ENCODE measurements at regions not wholly inside any gene's neighbourhood (a gene's known extent, or its start where the extent isn't known, plus 50 kb on each side); places are given as distances from the start of the nearest gene placed in this dataset.

DNA sequence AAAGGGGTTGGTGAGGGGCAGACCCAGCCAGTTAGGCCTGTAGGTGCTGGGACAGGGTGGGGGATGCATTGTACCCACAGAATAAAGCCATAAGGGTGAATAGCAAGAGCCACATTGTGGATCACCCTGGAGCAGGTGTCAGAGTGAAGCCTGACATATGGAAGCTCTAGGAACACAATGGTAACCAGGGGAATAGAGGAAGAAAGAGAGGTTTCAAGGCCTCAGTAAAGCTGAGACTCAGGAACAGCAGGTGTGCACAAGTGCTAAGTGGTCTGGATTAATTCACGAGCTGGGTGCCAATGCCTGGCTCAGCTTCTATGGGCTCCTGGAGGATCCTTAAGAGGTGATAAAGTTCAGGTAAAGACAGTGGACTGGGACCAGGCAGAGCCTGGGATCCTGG is 323.7 kb upstream of the CTNNB1 start:
- DNase-seq (ENCODE audit: low spot score) = no peak
- TF ChIP-seq, protein P1, sequence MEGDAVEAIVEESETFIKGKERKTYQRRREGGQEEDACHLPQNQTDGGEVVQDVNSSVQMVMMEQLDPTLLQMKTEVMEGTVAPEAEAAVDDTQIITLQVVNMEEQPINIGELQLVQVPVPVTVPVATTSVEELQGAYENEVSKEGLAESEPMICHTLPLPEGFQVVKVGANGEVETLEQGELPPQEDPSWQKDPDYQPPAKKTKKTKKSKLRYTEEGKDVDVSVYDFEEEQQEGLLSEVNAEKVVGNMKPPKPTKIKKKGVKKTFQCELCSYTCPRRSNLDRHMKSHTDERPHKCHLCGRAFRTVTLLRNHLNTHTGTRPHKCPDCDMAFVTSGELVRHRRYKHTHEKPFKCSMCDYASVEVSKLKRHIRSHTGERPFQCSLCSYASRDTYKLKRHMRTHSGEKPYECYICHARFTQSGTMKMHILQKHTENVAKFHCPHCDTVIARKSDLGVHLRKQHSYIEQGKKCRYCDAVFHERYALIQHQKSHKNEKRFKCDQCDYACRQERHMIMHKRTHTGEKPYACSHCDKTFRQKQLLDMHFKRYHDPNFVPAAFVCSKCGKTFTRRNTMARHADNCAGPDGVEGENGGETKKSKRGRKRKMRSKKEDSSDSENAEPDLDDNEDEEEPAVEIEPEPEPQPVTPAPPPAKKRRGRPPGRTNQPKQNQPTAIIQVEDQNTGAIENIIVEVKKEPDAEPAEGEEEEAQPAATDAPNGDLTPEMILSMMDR (IDR thresholded peaks at IDR 0.05; ENCODE audit: borderline replicate concordance, control extremely low read depth, extremely low read depth, insufficient read depth, missing control alignments) = no peak
- in situ Hi-C loops (cut with MboI; ENCODE audit: low sequenced_read_pairs, unreplicated experiment) = no loop called here

DNA sequence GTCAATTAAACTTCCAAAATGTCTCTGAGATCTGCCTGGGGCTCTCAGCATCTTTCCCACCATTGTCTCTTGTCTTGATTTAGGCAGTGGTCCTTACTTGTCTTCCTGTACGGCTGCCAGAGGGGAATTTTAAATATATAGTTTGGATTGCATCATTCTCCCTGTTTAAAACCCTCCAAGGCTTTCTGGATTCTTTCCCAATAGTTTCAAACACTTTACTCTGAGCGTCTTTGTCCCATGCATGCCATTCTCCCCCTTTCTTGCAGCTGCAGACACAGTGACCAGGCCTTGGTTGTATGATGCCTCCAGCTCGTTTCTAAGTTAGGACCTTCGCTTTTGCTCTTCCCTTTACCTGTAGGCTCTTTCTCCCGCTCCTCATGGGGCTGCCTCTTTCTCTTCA is 323.3 kb upstream of the CTNNB1 start:
- in situ Hi-C loops (cut with MboI; ENCODE audit: low sequenced_read_pairs, unreplicated experiment) = no loop called here
- no peak for DNase-seq (ENCODE audit: low spot score)
- TF ChIP-seq, protein P1 (IDR thresholded peaks at IDR 0.05; ENCODE audit: borderline replicate concordance, control extremely low read depth, extremely low read depth, insufficient read depth, missing control alignments) = no peak

DNA sequence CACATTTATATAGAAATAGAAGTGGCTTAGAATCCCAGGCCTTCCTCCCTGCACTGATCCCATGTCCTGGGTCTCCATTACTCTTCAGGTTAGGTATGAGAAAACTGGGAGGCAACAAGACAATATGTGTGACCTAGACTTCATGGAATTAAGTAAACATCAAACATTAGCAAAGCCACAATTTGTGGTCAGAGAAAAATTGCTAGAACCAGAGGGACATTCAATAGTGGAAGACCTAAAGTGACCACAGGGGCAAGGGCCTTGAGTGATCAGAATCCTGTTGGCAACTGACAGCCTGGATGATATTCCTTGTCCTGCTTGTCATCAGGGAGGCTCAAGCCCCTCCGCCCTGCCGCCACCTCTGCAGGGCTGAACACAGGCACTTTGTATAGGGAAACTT is 322.8 kb upstream of the CTNNB1 start:
- TF ChIP-seq, protein P1 (IDR thresholded peaks at IDR 0.05; ENCODE audit: borderline replicate concordance, control extremely low read depth, extremely low read depth, insufficient read depth, missing control alignments) = no peak
- DNase-seq (ENCODE audit: low spot score) = no peak
- in situ Hi-C loops (cut with MboI; ENCODE audit: low sequenced_read_pairs, unreplicated experiment) = no loop called here

DNA sequence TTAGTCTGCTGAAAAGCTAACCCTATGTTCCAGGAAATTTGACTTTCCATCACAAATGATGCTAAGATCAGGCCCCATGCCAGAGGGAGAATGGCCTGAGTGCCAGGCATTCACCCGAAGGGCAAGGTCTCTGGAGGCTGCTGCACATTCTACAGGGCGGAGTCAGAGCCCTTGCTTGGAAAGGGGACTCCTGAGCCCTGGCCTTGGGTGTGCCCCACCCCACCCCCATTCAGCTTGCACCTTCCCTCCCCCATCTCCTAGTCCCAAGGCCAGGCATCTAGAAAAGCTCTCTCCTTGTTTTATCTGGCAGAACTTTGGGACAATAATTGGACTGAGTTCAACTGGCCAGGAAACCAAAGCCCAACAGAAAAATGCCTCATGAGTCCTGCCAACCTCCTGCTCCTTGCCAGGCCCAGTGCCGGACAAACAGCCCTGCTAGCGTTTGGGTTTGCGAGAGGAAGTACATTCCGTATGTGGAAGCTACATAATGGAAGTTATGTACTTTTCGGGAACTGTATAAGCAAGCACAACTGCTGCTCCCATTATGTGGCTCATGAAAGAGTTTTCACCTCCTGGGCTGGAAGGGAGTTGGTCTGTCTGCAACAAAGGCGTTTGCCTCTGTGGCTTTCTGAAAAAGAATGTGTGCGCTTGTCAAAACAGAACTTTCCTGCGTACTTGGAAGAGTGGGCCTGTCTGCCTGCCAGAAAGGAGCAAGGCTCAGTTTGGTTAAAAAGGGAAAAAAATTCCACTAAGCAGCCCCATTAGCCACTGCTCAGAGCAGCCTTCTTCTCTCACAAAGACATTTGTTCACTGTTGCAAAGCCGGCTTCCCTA is 321.5 kb upstream of the CTNNB1 start:
- DNase-seq (ENCODE audit: low spot score) = no peak
- TF ChIP-seq, protein P1 (IDR thresholded peaks at IDR 0.05; ENCODE audit: borderline replicate concordance, control extremely low read depth, extremely low read depth, insufficient read depth, missing control alignments) = no peak
- in situ Hi-C loops (cut with MboI; ENCODE audit: low sequenced_read_pairs, unreplicated experiment) = no loop called here

DNA sequence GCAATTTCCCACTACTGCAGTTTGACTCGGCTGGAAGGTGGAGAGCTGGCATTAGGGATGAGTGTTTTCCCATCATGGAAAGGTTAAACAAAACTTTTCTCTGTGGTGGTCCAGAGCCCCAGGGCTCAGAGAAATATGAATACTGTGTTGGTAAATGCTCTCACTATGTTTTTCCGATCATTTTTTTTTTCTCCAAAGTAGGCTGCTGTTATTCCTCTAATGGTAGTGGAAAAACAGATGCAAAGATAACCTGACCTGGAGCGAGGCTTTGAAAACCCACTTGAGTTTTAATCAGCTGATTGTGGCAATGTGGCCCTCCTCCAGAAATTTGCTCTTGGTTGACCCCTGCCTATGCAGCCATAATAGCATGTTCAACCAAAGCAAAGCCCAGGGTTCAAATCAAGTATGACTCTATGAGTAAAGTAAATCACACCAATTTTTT is 320.8 kb upstream of the CTNNB1 start:
- TF ChIP-seq, protein P1 (IDR thresholded peaks at IDR 0.05; ENCODE audit: borderline replicate concordance, control extremely low read depth, extremely low read depth, insufficient read depth, missing control alignments) = no peak
- DNase-seq (ENCODE audit: low spot score) = no peak
- in situ Hi-C loops (cut with MboI; ENCODE audit: low sequenced_read_pairs, unreplicated experiment) = no loop called here

DNA sequence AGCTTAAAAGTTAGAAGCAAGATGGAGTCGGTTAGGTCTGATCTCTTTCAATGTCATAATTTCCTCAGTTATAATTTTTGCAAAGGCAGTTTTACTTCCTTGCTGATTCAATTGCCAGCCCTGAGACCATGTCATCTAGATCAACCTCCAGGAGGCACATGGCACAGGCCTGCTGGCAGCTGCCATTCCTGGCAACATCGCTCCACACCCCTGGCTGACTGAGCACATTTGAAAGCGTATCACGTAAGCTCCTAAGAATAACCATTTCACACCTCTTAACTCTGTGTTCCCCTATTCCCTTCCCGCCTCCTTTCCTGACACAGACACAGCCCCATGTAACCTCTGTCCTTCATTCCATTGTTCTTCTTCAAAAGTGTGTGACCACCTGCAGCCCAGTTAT is 313.9 kb upstream of the CTNNB1 start:
- in situ Hi-C loops (cut with MboI; ENCODE audit: low sequenced_read_pairs, unreplicated experiment) = no loop called here
- DNase-seq (ENCODE audit: low spot score) = no peak
- TF ChIP-seq, protein P1 (IDR thresholded peaks at IDR 0.05; ENCODE audit: borderline replicate concordance, control extremely low read depth, extremely low read depth, insufficient read depth, missing control alignments) = no peak

Measured in GM13976 (cell line).